ENCODE measurements at regions not wholly inside any gene's neighbourhood (a gene's known extent, or its start where the extent isn't known, plus 50 kb on each side); places are given as distances from the start of the nearest gene placed in this dataset.
"Not testable (repeated sequence)": the region's sequence is repeated elsewhere in the genome, so short reads cannot be mapped to it uniquely, and the experiment has no call there.

GRCh38 chr6:93083337-93084230 is 335.8 kb downstream of the EPHA7 start:
- DNase-seq = peak in 1 of 2 donors; percentile 12

DNA sequence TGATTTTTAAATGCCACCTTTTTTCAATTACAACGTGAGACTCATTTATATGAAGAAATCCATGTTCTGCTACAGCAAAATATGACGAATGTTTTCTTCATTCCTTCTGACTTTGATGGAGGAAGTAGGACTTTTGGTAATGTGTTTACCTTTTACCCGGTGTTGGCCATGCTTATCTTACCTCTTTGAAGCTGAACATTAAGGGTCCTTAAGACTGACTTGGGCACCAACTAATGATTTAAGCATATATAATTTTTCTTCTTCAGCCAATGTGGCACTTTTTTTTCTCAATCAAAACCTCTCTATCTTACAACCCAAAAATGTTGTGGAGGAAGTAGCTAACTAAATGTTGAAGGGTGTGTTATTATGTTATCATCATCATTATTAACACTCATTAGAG is 337.5 kb downstream of the EPHA7 start:
- DNase-seq = peak in 1 of 2 donors; percentile 7

- no peak for DNase-seq
Measured at GRCh38 chr6:93079061-93079460, 340.3 kb downstream of the EPHA7 start.

DNA sequence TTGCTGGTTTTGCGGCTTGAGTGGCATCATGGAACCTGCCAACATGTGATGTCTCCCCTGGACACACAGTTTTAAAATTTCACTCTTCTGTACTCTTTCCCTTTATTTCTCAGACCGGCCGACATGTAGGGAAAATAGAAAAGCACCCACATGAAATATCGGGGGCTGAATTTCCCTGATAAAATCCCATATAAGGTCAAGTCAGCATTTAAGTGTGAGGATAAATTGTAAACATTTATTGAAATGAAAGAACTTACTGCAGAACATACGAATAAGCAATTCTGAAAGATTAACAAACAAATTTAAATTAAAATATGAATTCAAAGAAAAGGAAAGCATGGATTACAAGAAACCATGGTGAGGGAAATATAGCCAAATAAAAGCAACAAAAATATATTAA is 345.5 kb downstream of the EPHA7 start:
- no peak for DNase-seq

DNA sequence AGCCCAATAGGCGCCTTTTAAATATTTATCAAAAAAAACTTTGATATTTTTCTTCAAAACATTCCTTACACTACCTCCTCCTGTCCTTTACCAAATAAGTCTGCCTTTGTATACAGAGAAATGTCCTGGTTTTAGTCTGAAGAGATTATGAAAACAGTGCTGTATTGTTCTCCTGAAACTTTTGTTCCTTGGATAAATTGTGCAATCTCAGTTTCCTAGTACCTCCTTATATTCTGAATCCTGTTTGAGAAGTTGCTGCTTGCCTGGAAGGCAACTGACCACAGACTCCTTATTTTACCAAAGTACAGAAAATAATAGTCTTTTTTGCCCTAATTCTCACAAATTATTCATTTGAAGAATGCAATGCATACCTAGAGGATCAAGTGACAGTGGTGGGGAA is 349.5 kb downstream of the EPHA7 start:
- DNase-seq = no peak

DNA sequence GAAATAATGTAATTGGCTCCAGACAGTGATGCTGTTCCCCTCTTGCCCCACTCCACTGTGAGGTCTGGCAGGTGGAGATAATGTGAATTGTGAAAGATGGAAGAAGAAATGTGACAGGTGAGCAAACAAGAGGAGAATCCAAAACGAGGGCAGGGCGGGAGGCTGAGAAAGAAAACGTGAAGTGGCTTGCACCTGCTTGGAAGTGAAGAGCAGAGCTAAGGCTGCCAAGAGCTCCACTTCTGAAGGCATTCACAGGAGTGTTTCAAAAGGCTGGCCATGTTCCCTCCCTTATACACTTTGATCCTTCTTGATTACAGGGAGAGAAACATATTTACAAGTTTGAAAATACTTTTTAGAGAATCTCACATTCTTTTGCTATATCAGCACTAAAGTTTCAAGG is 359.4 kb downstream of the EPHA7 start:
- no peak for DNase-seq

- no peak for DNase-seq
Measured at GRCh38 chr6:93057584-93057983, 361.8 kb downstream of the EPHA7 start.

GRCh38 chr6:93048381-93048780 is 371.0 kb downstream of the EPHA7 start:
- DNase-seq = no peak

DNA sequence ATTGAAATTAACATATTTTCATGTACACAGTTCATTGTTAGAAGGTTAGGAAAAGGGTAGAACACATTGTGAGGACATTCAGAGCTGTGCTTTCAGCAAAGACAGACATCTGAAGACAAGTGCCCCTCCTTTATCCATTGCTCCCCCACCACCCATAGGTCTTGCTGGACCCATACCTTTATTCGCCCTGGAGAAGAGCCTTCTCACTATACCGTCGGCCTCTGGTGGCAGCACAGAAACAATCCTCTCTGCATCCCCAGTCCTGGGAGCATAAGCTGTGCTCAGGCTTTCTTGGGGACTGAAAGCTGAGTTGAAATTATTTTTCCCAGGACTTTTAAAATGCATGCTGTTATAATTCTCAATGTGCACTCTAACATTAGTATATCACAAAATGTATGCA is 372.3 kb downstream of the EPHA7 start:
- no peak for DNase-seq

- DNase-seq = no peak
Measured at GRCh38 chr6:93045156-93045555, 374.2 kb downstream of the EPHA7 start.

- no peak for DNase-seq
Measured at GRCh38 chr6:93040375-93040774, 379.0 kb downstream of the EPHA7 start.

DNA sequence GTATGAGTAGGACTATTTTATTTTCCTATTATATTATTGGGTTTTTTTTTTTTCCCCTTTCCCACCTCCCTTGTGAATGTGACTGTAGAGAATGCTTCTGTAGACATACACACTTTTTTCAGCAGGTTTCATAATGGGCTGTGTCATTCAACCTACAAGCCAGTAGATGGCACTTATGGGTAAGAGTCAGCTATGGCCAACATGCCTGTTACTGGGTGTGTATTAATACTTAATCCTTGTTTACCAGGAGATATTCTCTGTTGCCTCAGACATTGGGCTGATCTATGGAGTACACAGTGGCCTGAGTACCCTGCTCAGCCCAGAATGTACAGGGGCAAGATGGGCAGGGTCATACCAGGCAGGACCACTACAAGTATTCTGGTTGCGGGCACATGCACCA is 382.5 kb downstream of the EPHA7 start:
- DNase-seq = no peak

DNA sequence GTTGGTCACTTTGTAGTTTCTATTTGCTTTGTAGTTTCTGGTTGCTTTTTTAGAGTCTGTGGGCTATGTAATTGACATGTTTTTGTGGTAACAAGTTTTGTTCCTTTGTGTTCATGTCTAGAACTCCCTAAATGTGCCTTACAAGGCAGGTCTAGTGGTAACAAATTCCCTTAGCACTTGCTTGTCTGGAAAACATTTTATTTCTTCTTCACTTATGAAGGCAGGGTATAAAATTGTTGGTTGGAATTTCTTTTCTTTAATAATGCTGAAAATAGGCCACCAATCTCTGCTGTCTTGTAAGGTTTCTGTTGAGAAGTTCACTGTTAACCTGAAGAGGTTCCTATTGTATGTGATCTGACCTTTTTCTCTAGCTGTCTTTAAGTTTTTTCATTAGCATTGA is 383.6 kb downstream of the EPHA7 start:
- no peak for DNase-seq

DNA sequence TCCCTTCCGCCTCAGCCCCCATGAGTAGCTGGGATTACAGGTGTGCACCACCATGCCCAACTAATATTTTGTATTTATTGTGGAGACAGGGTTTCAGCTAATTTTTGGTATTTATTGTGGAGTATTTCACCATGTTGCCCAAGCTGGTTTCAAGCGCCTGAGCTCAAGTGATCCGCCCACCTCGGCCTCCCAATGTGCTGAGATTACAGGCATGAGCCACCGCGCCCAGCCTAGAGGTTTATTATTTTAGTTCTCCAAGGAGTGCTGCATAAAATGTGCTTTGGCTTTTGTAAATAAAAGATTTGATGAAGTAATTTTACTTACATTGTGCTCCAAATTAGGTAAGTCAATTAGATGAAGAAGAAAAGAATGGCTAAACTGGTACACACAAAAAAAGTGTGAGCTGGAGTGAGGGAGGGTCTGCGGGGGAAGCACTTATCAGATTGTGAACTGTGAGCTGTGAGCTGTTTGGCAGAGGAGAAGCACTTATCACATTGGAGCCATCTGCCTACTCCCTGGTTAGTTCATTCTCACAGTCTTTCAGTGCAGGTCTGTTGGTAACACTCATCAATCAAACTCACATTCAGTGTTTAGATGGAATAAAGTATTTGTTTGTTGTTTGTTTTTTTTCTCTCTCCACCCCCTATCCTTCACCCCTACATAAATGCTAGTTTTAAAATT is 398.0 kb downstream of the EPHA7 start:
- no peak for DNase-seq

DNA sequence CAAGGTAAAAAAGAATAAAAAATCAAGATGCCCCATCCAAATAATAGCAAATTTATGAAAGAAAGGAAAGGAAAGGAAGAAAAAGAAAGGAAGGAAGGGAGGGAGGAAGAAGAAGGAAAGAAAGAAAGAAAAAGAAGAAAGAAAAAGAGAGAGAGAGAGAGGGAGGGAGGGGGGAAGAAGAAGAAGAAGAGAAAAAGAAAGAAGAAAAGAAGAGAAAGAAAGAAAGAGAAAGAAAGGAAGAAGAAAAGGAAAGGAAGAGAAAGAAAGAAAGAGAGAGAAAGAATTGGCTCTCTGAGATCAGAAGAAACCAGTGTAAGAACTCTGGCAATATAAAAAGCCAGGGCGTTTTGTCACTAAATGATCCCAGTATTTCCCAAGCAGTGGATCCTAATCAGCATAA is 401.7 kb downstream of the EPHA7 start:
- DNase-seq = no peak

DNA sequence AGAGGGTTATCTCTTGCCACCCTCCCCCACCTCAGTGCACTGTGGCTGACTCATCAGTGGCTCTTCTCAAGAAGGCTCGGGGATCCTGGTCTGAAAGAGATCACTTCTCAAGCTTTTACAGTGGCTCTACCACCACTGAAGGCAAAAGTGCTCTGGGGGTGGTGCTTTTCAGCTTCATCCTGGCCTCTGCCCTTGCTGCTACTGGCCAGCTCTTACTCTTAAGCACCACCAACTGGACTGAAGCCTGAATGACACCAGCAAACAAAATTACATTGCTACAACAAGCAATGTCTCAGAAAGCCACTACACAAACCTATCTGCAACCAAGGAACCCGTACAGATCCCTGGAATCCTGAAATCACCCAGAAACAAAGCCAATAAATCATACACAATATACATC is 402.1 kb downstream of the EPHA7 start:
- DNase-seq = no peak

DNA sequence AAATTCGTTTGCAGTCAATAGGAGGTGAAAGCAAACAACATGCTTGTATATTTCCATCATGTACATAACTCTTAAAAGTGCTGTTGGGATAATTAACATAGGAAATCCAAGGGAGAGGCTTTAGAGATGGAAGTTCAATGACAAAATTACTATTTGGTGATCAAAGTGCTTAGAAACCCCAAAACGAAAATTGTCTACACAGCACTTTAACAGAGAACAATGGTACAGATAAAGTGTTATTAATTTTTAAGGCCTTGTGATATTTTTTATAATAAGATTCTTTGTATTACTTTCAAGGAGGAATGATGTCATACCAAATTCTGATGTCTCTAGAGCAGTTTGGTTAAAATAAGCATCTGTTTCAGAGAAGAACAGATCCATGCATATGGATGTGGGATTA is 406.3 kb downstream of the EPHA7 start:
- no peak for DNase-seq

DNA sequence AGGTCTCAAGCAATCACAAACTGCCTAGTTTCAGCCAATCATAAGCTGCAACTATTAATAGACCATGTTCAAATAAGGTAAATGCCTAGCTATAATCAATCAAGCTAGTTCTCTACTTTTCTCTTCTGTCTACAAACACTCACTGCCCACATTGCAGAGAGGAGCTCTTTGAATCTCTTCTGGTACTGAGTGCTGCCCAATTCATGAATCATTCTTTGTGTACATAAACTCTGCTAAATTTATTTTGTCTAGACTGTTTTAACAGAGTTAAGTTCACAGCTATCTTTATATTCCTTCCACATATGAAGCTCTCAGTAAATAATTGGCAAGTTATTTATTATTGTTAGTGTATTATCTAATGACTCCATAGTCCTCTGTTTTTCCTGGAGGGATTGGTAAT is 411.0 kb downstream of the EPHA7 start:
- no peak for DNase-seq

DNA sequence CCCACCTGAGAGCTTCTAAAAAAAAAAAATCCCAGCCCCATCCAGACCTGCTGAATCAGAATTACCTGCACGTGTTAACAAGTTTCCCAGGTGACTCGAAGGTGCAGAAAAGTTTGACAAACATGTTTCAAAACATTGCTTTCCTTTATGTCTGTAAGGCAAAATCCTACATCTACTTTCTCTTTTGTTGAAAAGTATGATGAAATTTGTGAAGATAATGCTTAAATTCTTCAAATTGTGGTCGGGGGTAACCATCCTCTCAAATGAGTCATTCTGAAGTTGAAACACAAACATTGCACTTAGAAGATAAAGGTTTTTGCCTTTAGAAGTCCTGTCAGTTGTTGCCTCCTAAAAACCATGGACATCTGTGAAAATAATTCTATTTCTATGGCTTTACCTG is 429.7 kb downstream of the EPHA7 start:
- no peak for DNase-seq

DNA sequence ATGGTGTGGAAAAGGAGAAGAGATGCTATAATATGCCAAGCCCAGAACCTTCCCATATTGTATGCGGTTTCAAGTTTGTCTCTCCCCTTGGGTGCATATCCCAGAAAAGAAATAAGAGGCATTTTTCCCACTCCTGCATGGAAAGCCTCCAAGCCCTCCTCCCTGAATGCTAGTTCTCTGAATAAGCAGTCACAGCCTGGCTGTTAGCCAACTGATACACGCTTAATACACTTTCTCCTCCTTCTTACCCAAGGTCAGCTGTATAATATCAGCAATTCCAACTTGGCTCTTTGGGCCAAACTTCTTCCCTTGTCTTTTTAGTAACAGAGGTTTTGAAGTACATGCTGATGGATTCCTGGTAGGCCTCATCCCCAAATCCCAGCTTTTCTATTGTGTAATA is 440.1 kb downstream of the EPHA7 start:
- no peak for DNase-seq

GRCh38 chr6:92977018-92977417 is 442.3 kb downstream of the EPHA7 start:
- DNase-seq = no peak

GRCh38 chr6:92967362-92967761 is 452.0 kb downstream of the EPHA7 start:
- DNase-seq = no peak

DNA sequence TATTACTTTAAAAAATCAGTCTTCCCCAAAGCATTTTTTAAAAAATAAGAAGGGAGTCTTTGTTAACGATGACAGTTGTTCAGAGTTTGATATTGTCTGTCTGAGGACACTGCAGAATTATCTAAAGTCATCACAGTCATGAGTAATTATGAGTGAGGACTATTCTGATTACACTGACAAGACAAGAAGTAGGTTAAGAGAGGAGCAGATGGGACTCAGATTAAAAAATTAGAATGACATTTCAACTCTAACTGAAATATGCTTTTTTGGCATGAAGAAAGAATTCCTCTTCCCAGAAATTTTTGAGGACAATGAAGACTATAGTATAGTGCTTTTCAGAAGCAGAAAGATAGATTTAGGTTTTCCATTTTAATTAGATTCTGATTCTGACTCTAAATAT is 456.5 kb downstream of the EPHA7 start:
- no peak for DNase-seq

GRCh38 chr6:92952111-92952510 is 467.2 kb downstream of the EPHA7 start:
- DNase-seq = not testable (repeated sequence)

Data from right lung (tissue), 2 donors.